ENCODE measurements at regions not wholly inside any gene's neighbourhood (a gene's known extent, or its start where the extent isn't known, plus 50 kb on each side); places are given as distances from the start of the nearest gene placed in this dataset.

DNA sequence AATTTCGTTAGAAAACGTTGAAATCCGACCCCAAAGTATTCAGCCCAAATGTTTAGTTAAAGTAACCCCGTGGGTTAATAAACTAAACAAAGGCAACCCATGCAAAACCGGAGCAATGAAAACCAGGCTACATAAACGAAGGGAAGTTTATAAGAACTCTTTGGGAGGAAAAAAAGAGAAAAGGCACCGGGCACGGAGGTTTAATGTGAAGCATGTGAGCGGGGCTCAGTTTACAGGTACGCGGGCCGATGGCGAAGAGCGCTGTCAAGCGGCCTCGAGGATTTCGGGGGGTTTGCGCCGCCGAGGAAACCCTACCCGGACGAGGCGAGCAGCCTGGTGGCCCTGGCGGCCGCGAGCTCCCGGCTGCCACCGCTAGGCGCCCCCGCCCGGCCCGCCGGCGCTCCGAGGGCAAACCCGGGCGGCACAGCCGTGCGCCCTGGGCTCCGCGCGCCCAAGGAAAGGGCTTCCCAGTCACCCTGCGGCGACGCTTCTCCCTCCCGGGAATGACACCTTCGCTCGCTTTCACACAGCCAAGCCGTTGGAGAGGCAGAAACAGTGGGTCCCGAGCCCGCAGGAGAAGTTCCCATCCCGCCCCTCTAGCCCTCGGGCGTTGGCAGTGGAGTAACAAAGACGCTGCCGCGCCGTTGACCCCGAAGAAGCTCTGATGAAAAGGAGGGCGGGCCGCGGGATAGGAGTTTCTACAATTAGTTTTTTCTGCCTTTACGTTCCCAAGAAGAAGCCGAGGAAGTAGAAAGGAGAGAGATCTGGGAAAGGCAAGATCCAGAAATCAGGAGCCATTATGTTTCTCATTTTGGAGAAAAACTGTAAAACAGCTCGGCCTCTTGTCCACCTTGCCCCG is 126.0 kb downstream of the TMEM174 start:
- under 1% methylated on average over 57 of the region's 66 CpGs for WGBS (ENCODE audit: insufficient coverage)
- Histone ChIP-seq H3K9me3 (ENCODE audit: control insufficient read depth, insufficient read depth, low read length) (no peaks in the 10 kb centered on the region), H3K27ac (ENCODE audit: low read depth, low read length) (peak overlapping the region; percentile 70), H3K4me1 (ENCODE audit: control insufficient read depth, insufficient read depth, low read length) (peaks cover 32% of the 10 kb centered on the region), H3K27me3 (ENCODE audit: control insufficient read depth, insufficient read depth, low read length) (peaks cover 100% of the 10 kb centered on the region), H3K4me3 (ENCODE audit: low read depth, low read length) (peak overlapping the region; percentile 21), H3K36me3 (ENCODE audit: control insufficient read depth, insufficient read depth, low read length) (no peaks in the 10 kb centered on the region)
- peak in 2 of 6 donors; percentile 35 to 59 for DNase-seq (ENCODE audit: low read depth in 4 of 6, low spot score in 6 of 6)

DNA sequence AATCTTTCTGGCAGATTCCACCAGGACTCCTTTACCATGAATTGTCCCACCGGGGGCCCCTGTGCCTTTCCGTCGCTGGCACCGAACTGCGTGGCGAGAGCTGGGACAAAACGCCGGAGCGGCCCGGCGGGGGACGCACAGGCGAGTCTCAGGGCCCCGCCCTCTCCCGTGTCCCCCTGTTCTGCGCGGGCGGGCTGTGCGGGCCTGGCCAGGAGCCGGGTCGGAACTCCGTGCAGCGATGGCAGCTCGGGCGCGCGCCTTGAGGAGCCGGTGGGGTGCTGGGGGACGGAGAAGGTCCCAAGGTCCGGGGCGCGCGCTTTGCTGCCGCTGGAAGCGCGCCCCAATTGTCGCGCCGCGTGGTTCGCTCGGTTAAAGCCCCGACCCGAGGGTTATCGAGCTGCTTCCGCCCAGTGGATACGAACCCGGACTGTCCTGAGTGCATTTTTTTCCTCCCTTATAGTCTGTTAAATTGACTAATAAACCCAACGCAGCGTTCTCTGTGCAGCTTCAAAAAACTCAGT is 125.3 kb downstream of the TMEM174 start:
- H3K27me3 ChIP-seq (ENCODE audit: control insufficient read depth, insufficient read depth, low read length), result peaks cover 95% of the 10 kb centered on the region
- no peak for DNase-seq (ENCODE audit: low read depth in 4 of 6, low spot score in 6 of 6)
- peak overlapping the region; percentile 21 for H3K4me3 ChIP-seq (ENCODE audit: low read depth, low read length)
- WGBS (ENCODE audit: insufficient coverage), result 1% methylated on average over 50 of the region's 50 CpGs
- H3K4me1 ChIP-seq (ENCODE audit: control insufficient read depth, insufficient read depth, low read length), result peaks cover 26% of the 10 kb centered on the region
- H3K27ac ChIP-seq (ENCODE audit: low read depth, low read length), result no peak overlapping the region
- no peaks in the 10 kb centered on the region for H3K36me3 ChIP-seq (ENCODE audit: control insufficient read depth, insufficient read depth, low read length)
- H3K9me3 ChIP-seq (ENCODE audit: control insufficient read depth, insufficient read depth, low read length), result no peaks in the 10 kb centered on the region

DNA sequence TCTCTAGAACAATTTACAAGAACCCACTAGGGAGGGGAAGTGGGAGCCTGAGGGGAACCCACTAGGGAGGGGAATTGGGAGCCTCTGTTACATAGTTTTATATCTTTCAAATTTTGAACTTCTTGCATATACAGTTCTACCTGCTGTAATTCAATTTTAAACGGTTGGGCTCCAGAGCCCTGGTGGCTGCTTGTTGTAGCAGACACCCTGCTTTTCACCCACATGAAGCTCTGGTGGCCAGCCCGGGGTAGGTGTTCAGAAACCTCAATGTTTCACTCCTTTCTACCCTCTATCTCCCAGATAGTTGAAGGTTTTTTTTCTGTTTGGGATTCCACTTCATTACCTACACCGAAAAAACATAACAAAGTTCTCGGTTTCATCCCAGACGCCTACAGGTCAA is 124.4 kb downstream of the TMEM174 start:
- Histone ChIP-seq H3K27ac (ENCODE audit: low read depth, low read length) (no peak overlapping the region), H3K4me1 (ENCODE audit: control insufficient read depth, insufficient read depth, low read length) (peaks cover 22% of the 10 kb centered on the region), H3K27me3 (ENCODE audit: control insufficient read depth, insufficient read depth, low read length) (peaks cover 86% of the 10 kb centered on the region), H3K36me3 (ENCODE audit: control insufficient read depth, insufficient read depth, low read length) (no peaks in the 10 kb centered on the region), H3K4me3 (ENCODE audit: low read depth, low read length) (no peak overlapping the region), H3K9me3 (ENCODE audit: control insufficient read depth, insufficient read depth, low read length) (no peaks in the 10 kb centered on the region)
- 50% methylated on average over 3 of the region's 5 CpGs for WGBS (ENCODE audit: insufficient coverage)
- DNase-seq (ENCODE audit: low read depth in 4 of 6, low spot score in 6 of 6), result no peak

DNA sequence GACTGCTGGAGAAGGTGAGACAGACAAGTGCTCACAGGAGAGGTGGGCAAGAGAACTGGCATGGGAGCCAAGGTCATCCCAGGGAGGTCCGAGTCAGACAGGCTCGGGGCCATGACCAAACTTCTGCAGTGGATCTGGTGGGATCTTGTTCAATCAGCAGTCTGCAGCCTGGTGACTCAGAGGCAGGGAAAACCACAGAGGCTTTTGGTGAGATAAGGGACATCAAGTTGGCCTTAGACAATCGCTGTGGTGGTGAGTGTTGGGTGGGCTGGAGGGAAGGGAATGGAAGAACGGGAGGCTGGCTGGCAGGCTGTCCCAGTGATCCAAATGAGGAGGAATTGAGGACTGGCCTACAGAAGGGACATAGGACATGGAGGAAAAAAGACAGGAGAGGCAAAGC is 123.8 kb downstream of the TMEM174 start:
- H3K4me3 ChIP-seq (ENCODE audit: low read depth, low read length), result no peak overlapping the region
- 36% methylated on average over 4 of the region's 4 CpGs for WGBS (ENCODE audit: insufficient coverage)
- H3K36me3 ChIP-seq (ENCODE audit: control insufficient read depth, insufficient read depth, low read length), result no peaks in the 10 kb centered on the region
- no peak for DNase-seq (ENCODE audit: low read depth in 4 of 6, low spot score in 6 of 6)
- no peaks in the 10 kb centered on the region for H3K9me3 ChIP-seq (ENCODE audit: control insufficient read depth, insufficient read depth, low read length)
- peaks cover 80% of the 10 kb centered on the region for H3K27me3 ChIP-seq (ENCODE audit: control insufficient read depth, insufficient read depth, low read length)
- no peak overlapping the region for H3K27ac ChIP-seq (ENCODE audit: low read depth, low read length)
- peaks cover 22% of the 10 kb centered on the region for H3K4me1 ChIP-seq (ENCODE audit: control insufficient read depth, insufficient read depth, low read length)

DNA sequence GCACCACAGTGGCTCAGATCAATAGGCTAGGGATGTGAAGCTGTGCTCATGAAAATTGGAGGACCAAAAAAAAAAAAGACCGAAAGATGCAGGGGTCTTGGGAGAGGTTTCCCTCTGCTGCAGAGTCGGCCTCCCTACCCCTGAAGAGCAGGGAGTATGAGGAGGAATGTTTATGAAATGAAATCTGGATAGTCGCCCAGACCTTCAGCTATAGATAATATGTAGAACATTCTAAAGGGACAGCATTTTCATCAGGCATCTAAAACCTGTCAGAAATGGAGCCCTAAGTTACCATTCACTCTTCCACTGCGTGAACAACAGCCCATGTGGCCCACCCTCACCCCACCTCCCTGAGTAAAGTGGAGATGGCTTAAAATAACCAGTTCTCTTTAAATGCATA is 122.9 kb downstream of the TMEM174 start:
- Histone ChIP-seq H3K9me3 (ENCODE audit: control insufficient read depth, insufficient read depth, low read length) (no peaks in the 10 kb centered on the region), H3K36me3 (ENCODE audit: control insufficient read depth, insufficient read depth, low read length) (no peaks in the 10 kb centered on the region), H3K27ac (ENCODE audit: low read depth, low read length) (no peak overlapping the region), H3K4me3 (ENCODE audit: low read depth, low read length) (no peak overlapping the region), H3K4me1 (ENCODE audit: control insufficient read depth, insufficient read depth, low read length) (peaks cover 20% of the 10 kb centered on the region), H3K27me3 (ENCODE audit: control insufficient read depth, insufficient read depth, low read length) (peaks cover 79% of the 10 kb centered on the region)
- no CpG with 5 or more reads among the region's 4 CpGs for WGBS (ENCODE audit: insufficient coverage)
- no peak for DNase-seq (ENCODE audit: low read depth in 4 of 6, low spot score in 6 of 6)

DNA sequence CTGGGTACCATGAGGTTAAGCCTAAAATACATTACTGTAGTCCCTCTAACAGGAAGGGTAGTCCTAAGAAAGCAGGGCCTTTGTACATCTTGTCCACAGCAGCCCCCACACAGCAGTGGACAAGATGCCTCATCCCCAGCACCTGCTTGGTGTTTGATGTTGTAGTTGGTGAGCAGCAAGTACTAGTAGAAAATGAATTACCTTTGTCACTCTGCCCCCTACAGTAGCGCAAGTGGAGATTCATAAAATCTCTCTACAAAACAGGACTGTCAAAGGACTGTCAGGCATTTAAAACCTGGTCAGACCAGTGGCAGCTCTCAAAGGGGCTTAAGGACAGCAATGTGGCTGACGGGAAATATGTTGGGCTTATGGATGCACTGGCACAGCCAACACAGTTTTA is 122.5 kb downstream of the TMEM174 start:
- Histone ChIP-seq H3K36me3 (ENCODE audit: control insufficient read depth, insufficient read depth, low read length) (no peaks in the 10 kb centered on the region), H3K4me1 (ENCODE audit: control insufficient read depth, insufficient read depth, low read length) (peaks cover 16% of the 10 kb centered on the region), H3K27ac (ENCODE audit: low read depth, low read length) (no peak overlapping the region), H3K4me3 (ENCODE audit: low read depth, low read length) (no peak overlapping the region), H3K9me3 (ENCODE audit: control insufficient read depth, insufficient read depth, low read length) (no peaks in the 10 kb centered on the region), H3K27me3 (ENCODE audit: control insufficient read depth, insufficient read depth, low read length) (peaks cover 78% of the 10 kb centered on the region)
- DNase-seq (ENCODE audit: low read depth in 4 of 6, low spot score in 6 of 6), result no peak
- WGBS (ENCODE audit: insufficient coverage), result no CpG with 5 or more reads among the region's 2 CpGs

DNA sequence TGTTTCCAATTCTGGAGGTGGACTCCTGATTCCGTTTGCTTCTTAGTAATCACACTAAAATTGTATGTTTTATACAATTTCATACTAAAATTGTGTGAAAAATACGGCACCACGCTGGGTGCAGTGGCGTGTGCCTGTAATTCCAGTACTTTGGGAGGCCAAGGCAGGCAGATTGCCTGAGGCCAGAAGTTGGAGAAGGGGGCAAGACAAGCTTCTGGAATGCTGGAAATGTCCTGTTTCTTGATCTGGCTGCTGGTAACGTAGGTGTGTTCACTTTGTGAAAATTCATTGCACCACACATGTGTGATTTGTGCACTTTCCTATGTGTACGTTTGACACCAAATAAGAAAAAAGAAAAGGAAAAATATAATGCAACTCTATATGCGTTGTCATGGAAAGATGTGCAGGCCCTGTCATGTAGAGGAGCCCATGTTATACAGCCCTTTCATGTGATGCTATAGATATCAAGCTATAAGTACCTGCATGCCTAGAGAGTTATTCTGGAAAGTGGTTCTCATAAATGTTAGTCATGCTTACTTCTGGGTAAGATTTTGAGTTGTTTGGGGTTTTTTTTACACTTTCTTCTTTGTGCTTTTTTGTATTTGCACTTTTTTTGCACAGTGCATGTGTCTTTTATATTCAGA is 119.9 kb downstream of the TMEM174 start:
- H3K27me3 ChIP-seq (ENCODE audit: control insufficient read depth, insufficient read depth, low read length), result peaks cover 56% of the 10 kb centered on the region
- H3K4me1 ChIP-seq (ENCODE audit: control insufficient read depth, insufficient read depth, low read length), result peaks cover 1% of the 10 kb centered on the region
- WGBS (ENCODE audit: insufficient coverage), result 36% methylated on average over 2 of the region's 7 CpGs
- H3K4me3 ChIP-seq (ENCODE audit: low read depth, low read length), result no peak overlapping the region
- H3K27ac ChIP-seq (ENCODE audit: low read depth, low read length), result no peak overlapping the region
- H3K9me3 ChIP-seq (ENCODE audit: control insufficient read depth, insufficient read depth, low read length), result no peaks in the 10 kb centered on the region
- DNase-seq (ENCODE audit: low read depth in 4 of 6, low spot score in 6 of 6), result no peak
- no peaks in the 10 kb centered on the region for H3K36me3 ChIP-seq (ENCODE audit: control insufficient read depth, insufficient read depth, low read length)

DNA sequence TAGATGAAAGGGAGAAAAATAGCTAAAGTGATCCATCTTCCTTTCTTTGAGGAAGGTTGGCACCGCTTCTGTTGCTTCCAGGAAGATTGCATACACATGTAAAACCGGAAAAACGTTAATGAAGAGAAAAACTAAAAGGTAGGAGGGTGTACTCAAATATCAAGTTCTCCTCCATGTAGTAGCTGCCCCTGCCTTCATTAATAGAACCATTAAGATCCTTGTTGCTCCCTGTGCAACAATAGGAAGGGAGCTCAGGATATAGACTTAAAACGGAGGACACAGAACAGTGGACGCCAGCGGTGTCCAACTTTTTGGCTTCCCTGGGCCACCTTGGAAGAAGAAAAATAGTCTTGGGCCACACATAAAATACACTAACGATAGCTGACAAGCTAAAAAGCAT is 118.9 kb downstream of the TMEM174 start:
- no peak for DNase-seq (ENCODE audit: low read depth in 4 of 6, low spot score in 6 of 6)
- Histone ChIP-seq H3K27me3 (ENCODE audit: control insufficient read depth, insufficient read depth, low read length) (peaks cover 45% of the 10 kb centered on the region), H3K27ac (ENCODE audit: low read depth, low read length) (no peak overlapping the region), H3K9me3 (ENCODE audit: control insufficient read depth, insufficient read depth, low read length) (no peaks in the 10 kb centered on the region), H3K4me3 (ENCODE audit: low read depth, low read length) (no peak overlapping the region), H3K4me1 (ENCODE audit: control insufficient read depth, insufficient read depth, low read length) (no peaks in the 10 kb centered on the region), H3K36me3 (ENCODE audit: control insufficient read depth, insufficient read depth, low read length) (no peaks in the 10 kb centered on the region)
- 100% methylated on average over 3 of the region's 7 CpGs for WGBS (ENCODE audit: insufficient coverage)

DNA sequence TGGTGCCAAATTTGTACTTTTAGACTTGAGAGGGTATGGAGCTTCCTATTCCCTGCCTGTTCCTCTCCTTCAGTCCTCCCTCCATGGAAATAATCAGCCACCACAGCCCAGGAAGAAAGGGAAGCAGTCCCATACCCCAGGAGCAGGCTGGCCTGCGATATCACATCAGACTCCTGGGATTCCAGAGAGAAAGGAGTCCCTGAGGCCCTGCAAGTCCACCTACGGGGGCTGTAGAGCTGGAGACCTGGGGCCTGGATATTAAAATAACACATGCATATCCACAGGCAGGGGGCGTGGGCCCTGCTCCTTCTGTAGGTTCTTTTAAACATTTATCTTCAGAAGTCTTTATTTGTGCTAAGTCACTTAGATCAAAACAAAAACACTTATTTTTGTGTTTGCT is 117.2 kb downstream of the TMEM174 start:
- Histone ChIP-seq H3K27me3 (ENCODE audit: control insufficient read depth, insufficient read depth, low read length) (peaks cover 29% of the 10 kb centered on the region), H3K4me1 (ENCODE audit: control insufficient read depth, insufficient read depth, low read length) (no peaks in the 10 kb centered on the region), H3K27ac (ENCODE audit: low read depth, low read length) (no peak overlapping the region), H3K9me3 (ENCODE audit: control insufficient read depth, insufficient read depth, low read length) (no peaks in the 10 kb centered on the region), H3K4me3 (ENCODE audit: low read depth, low read length) (no peak overlapping the region), H3K36me3 (ENCODE audit: control insufficient read depth, insufficient read depth, low read length) (no peaks in the 10 kb centered on the region)
- no peak for DNase-seq (ENCODE audit: low read depth in 4 of 6, low spot score in 6 of 6)
- WGBS (ENCODE audit: insufficient coverage), result 86% methylated on average over 1 of the region's 3 CpGs

Data from spinal cord (tissue), 9 donors.